22Rv1 (cell line): ENCODE measurements at regions not wholly inside any gene's neighbourhood (a gene's known extent, or its start where the extent isn't known, plus 50 kb on each side); places are given as distances from the start of the nearest gene placed in this dataset.

Source experiments
- H3K27ac ChIP-seq: fragments of 450-650 bp; 2 replicates; pipeline ENCODE4 v1.5.1; 2017
- ZFX ChIP-seq: fragments of 450-650 bp; IDR thresholded peaks from 2 replicates; pipeline ENCODE4 v1.6.1; 2017; ENCODE audit warnings: antibody characterized with exemption, borderline replicate concordance
- TF ChIP-seq, protein P1 (sequence below): fragments of 450-650 bp; IDR thresholded peaks from 2 replicates; pipeline ENCODE4 v1.5.1; 2017; ENCODE audit warnings: mild to moderate bottlenecking

DNA sequence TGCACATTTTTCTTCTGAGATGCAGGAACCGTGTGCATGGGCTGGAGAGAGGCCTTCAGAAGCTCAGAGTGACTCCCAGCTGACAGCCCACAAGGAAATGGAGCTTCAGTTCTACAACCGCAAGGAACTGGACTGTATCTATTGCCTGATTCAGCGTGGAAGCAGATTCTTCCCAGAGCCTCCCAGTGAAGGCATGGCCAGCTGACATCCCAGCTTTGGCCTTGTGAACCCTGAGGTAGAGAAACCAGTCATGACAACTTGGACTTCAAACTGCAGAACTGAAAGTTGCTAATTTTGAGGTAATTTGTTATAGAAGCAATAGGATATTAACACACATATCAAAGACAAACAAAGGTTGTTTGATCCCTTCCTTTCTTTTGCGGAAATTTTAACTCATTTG, 94.3 kb upstream of the NOX3 start:
- TF ChIP-seq, protein P1, sequence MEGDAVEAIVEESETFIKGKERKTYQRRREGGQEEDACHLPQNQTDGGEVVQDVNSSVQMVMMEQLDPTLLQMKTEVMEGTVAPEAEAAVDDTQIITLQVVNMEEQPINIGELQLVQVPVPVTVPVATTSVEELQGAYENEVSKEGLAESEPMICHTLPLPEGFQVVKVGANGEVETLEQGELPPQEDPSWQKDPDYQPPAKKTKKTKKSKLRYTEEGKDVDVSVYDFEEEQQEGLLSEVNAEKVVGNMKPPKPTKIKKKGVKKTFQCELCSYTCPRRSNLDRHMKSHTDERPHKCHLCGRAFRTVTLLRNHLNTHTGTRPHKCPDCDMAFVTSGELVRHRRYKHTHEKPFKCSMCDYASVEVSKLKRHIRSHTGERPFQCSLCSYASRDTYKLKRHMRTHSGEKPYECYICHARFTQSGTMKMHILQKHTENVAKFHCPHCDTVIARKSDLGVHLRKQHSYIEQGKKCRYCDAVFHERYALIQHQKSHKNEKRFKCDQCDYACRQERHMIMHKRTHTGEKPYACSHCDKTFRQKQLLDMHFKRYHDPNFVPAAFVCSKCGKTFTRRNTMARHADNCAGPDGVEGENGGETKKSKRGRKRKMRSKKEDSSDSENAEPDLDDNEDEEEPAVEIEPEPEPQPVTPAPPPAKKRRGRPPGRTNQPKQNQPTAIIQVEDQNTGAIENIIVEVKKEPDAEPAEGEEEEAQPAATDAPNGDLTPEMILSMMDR = no peak
- no peak for TF ChIP-seq ZFX
- H3K27ac ChIP-seq = no peak overlapping the region

DNA sequence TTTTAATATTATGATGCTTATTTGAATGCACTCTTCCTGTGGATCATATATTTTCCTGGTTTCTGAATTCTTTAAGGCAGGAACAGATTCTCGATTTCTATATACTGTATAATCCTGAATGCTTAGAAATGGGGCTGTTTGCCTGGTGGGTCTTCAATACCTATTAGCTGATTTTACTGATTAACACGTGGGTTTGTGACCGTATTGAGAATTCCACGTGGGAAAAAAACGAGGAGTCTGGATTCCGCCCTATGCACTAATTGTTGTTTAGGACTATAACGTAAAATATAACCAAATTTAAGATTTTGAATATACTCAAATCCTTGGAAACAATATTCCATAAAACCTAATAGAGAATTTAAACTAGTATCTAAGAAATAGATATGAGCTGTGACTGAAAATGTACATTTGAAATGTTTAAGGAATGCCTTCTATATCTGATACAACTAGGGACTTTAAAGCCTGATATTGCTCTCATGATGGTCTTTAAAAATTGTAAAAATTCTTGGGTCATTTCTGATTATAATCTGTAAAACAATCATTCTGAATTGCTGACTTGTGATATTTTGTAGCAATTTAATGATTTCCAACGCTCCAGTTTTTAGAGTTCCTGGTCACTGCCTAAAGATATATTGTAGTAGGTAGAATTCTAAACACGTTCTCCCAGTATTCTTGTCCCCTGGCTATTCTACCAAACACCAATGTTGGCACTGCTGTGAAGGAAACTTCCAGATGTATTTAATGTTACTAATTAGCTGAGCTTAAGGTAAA, 93.6 kb upstream of the NOX3 start:
- no peak overlapping the region for H3K27ac ChIP-seq
- TF ChIP-seq ZFX = no peak
- TF ChIP-seq, protein P1 = no peak

DNA sequence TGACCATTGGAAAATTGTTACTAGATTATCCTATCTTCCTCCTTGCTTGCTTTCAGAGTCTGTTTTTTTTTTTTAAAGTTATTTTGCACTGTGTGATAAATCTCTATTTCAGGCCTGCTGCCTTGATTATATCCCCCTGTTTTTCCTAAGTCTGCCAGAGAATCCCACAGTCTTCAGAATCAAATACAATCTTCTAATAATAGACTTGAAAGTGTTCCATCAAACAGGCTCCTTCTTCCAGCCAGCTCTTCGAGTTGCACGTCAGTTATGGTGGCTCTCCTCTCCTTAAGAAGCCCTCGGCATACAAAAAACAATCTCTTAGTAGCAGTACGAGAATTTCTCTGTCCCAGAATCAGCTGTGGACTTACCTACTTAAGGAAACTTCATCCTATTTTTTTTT, 92.9 kb upstream of the NOX3 start:
- H3K27ac ChIP-seq = no peak overlapping the region
- no peak for TF ChIP-seq ZFX
- TF ChIP-seq, protein P1 = no peak

DNA sequence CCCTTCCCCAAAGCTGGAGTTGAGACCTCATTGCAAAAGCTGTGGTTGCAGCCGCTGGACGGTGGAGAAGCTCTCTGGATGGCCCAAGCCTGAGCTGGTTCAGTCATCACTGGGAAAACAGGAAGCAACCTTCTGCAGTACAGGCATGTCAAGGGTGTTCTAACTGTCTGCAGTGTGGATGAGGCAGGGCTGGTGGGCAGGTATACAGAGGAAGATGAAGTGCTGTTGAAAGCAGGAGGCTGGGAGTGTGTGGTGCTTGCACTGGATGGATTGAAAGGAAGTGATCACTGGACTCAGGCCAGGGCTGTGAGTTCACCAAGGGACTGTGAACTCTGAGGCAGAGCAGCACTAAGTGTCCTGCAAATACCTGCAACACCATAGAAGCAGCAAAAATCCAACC, 89.0 kb upstream of the NOX3 start:
- no peak overlapping the region for H3K27ac ChIP-seq
- TF ChIP-seq, protein P1 = no peak
- TF ChIP-seq ZFX = no peak

DNA sequence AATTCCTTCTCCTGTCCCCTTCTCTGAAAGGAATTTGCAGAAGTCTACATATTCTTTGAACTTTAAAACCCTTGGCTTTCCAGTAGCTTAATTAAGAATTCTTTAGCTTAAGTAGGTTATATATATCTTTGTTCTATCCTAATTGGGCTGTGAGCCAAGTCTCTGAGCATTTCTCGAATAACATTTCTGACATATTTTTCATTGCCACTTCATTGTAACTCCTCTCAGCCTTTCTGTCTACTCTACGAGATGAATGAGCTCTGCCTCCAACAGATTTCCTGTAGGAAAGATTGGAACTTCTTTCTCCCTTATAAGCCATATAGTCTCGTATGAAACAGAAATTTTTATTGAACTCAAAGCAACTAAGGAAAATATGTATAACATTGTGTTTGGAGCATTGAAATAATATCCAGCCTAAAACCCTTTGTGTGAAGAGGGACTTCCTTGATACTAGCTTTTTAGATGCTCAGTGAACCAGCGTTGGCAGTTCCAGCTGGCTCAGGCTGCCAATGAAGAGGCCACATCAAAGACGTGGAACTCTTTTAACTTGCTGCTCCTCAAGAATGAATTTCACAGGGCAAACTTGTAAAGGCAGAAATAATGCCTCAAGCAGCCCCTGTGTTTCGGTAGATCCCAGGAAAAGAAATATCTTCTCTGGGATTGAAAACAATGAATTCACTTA, 87.7 kb upstream of the NOX3 start:
- H3K27ac ChIP-seq = no peak overlapping the region
- TF ChIP-seq ZFX = no peak
- TF ChIP-seq, protein P1 = no peak

DNA sequence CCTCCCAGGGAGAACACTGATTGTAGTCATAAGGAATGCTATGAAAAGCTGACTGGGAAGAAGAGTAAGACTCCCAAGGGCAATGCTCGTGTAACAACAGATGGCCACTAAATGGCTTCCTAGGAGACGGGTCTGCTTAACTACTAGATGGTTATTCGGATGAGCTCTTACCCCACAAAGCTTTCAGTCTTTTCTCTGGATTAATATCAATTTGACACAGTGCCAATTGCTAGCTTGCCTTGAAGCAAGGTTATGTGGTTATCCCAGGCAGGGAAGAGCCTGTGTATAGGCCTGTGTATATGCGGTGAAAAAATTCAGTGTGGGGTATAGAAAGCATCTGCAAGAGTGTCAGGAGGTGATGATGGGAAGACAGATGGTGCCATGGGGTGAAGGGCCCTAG, 86.4 kb upstream of the NOX3 start:
- TF ChIP-seq ZFX = no peak
- TF ChIP-seq, protein P1 = no peak
- no peak overlapping the region for H3K27ac ChIP-seq
